HG03196 (cell line): ENCODE measurements at regions not wholly inside any gene's neighbourhood (a gene's known extent, or its start where the extent isn't known, plus 50 kb on each side); places are given as distances from the start of the nearest gene placed in this dataset.
"Not testable (repeated sequence)": the region's sequence is repeated elsewhere in the genome, so short reads cannot be mapped to it uniquely, and the experiment has no call there.

ENCODE experiments used
- ATAC-seq: cut with Tn5 transposase; IDR thresholded peaks from one replicate; pipeline ENCODE4 v1.9.1; 2021; ENCODE audit not compliant: unreplicated experiment

DNA sequence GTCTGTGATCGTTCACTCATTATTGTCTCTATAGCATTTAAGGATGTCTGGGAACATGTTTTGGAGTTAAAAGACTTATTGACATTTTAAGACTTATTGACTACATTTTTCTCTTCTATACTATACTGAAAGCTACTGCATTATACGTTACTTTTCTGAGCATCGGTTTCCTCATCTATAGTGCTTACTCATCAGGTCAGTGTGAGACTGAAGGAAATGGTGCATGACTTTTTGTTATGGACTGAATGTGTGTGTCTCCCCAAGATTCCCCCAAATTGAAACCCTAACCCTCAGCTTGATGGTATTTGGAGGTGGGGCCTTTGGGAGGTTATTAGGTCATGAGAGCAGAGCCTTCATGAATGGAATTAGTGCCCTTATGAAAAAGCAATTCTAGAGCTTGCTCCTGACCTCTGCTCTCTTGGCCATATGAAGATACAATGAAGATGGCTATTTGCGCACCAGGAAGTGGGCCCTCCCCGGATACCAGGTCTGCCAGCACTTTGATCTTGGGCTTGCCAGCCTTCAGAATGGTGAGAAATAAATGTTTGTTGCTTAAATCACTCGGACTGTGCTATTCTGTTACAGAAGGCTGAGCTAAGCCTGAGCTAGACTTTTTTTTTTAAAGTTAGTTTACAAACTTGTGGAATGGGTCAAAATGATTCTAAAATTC, 243.7 kb upstream of the RREB1 start:
- ATAC-seq = no peak

DNA sequence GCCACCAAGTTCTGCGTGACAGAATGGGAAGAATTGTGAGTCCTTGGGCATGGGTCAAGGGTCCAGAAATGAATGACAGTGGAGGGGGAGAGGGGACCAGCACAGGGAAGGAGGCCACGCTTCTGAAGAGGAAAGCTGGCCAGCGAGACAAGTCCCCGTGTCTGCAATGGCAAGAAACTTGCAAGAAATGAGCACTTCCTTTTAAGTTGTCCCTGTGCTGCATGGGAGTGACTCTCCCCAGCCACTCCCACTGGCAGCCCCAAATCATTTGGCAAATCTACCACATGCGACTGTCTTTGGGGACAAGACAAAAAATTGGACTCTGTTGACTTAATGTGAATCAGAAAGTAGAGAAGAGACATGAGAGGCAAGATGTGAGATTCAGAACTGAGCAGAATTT, 242.2 kb upstream of the RREB1 start:
- ATAC-seq = no peak

DNA sequence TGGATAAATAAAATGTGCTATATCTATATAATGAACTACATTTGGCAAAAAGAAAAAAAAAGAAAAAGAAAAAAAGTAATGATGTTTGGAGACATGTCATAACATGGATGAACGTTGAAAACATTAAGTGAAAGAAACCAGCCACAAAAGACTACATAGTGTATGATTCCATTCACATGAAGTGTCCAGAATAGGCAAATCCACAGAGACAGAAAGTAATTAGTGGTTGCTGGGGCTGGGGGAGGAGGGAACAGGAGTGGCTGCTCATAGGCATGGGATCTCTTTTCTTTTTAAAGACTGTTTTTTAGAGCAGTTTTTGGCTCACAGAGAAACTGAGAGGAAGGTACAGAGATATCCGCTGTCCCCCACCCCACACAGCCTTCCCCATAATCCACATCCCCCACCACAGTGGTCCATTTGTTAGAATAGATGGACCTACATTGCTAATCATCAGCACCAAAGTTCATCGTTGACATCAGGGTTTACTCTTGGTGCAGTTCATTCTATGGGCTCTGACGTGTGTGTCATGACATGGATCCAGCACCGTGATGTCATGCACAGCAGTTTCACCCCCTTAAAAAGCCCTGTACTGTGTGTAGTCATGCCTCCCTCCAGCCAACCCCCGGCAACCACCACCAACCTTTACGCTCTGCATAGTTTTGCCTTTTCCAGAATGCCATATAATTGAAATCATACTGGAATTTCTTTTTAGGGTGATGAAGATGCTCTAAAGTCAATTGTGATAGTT, 240.9 kb upstream of the RREB1 start:
- no peak for ATAC-seq

GRCh38 chr6:6867404-6867799, 240.4 kb upstream of the RREB1 start:
- no peak for ATAC-seq

DNA sequence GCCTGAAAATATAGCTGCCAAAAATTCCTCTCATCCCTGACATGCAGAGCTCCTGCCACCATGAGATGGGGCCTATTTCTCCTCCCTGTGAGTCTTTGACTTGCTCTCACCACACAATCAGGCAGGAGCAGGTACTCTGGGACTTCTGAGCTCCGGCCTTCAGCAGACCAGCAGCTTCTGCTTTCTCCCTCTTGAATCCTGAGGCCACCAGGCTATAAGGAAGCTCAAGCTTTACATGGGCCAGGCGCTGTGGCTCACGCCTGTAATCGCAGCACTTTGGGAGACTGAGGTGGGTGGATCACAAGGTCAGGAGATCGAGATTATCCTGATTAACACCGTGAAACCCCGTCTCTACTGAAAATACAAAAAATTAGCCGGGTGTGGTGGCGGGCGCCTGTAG, 238.7 kb upstream of the RREB1 start:
- no peak for ATAC-seq

GRCh38 chr6:6870921-6871320, 236.8 kb upstream of the RREB1 start:
- ATAC-seq = no peak

DNA sequence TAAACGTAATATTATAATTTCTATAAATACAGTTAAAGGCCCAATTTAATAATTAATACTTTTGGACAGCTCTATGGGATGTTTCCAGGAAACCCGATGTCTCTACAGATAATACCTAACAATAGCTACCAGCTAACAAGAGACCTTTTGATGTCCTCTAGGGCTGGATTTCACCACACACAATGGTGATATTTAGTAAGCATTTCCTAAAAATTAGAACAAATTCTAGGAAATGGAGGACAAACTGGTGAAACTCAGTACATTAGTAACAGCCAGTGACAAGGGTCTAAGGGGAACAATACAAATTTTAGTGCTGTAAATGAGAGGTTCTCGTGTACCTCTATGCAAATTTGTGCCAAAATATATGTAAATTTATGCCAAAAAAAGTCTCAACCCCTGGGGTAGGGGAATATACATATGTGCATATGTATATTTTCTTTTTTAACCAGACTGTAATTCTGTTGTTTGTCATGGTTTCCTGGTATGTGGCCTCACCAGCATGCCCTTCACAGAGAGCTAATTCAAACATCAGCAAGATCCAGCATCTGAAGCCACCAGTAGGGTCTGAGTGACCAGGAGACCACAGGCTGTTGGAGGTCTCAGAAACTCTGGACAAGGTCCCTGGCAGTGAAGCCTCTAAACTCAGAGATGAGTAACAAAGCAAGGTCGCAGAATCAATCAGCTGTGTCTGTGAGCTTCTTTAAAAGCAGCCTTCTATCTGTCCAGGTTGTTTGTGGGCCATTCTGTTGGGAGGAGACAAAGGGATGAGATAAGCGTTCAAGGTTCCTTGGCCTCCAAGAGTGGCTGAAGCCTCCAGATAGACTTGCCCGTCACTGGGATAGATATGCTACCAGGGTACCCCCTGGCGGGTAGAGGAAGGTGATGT, 235.1 kb upstream of the RREB1 start:
- ATAC-seq = no peak

DNA sequence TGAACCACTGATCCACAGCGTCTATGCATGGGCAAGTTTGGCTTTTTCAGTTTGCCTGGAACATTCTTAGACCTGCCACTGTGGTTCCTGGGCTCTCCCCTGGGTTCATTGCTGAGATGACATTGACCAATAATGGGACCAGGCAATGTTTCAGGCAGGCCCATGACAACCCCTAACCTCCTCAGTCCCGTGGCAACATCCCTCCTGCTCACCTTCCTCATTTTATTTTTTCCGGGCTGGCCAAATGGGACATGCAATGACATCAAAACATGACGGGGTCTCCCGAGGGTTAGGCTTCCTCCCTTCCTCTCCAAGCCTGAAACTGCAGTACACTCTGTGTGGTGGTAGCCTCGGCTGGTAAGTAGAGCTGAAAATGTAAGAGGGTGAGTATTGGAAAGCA, 234.0 kb upstream of the RREB1 start:
- ATAC-seq = no peak

- ATAC-seq = no peak
Observed at GRCh38 chr6:6875818-6876470, 231.8 kb upstream of the RREB1 start.

DNA sequence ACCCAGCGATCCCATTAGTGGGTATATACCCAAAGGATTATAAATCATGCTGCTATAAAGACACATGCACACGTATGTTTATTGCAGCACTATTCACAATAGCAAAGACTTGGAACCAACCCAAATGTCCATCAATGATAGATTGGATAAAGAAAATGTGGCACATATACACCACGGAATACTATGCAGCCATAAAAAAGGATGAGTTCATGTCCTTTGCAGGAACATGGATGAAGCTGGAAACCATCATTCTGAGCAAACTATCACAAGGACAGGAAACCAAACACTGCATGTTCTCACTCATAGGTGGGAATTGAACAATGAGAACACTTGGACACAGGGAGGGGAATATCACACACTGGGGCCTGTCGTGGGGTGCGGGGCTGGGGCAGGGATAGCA, 230.0 kb upstream of the RREB1 start:
- not testable (repeated sequence) for ATAC-seq

- ATAC-seq = no peak
Observed at GRCh38 chr6:6878887-6879585, 228.7 kb upstream of the RREB1 start.

- ATAC-seq = not testable (repeated sequence)
Observed at GRCh38 chr6:6879586-6879974, 228.2 kb upstream of the RREB1 start.

DNA sequence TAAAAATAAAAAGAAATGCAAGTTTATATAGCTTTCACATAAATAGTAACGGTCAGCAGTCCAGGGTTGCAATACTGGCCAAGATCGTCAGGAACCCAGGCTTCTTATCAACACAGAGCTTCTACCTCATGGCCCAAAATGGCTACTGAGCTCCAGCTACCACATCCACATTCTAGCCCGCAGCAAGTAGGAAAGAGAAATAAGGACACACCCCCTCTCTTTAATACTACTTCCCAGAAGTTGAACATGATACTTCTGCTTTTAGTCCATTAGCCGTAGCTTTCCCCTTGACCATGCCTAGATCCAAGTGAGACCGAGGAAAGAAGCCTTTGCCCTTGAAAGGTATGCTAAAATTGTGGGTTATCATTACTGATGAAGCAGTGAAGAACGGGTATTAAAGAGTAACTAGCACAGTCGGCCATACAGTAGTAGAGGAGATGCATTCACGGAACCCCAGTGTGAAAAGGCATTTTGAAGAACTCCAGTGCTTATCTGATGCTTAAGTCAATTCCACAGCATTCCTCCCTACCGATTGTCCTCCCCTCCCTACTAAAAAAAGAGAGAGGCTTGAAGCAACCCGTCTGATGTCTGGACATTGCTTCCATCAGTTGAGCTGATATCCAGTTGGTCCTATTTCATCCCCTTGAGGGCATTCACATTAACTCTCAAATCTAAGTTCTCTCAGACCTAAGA, 226.9 kb upstream of the RREB1 start:
- ATAC-seq = no peak

DNA sequence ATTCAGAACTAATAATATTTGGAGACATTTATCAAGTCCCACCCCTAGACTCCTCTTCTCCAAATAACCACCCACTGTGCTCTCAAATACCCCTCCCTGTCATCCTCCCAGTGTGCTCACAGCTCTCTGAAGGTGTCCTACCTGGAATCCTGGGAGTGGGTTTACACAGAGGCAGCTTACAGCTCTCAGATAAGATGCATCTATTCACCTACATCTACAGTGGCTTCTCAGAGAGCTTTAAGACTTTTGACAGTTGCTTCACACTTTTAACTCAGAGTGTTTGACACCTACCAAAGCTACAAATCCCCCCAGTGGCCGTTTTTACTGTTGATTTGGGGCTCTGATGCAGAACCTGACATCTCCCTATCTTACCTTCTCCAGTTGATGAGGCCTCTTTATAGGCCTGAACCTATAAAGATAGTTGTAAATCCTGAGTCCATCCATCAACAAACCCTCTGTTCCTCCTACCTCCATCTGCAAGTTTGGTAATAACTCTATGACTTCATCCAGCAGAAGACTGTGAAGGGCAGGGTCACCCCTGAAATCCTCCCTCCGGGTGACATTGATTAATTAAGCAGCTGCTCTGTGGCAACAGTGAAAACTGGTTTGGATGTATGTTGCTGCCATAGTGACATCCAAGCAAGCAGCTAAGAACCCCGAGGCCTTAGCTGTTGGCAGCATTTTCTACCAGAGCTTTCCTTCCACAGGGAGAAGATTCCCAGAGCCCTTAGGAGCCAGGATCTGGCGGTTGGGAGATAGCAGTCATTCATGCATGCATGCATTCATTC, 226.1 kb upstream of the RREB1 start:
- ATAC-seq = no peak

GRCh38 chr6:6882592-6882991, 225.2 kb upstream of the RREB1 start:
- ATAC-seq = no peak

DNA sequence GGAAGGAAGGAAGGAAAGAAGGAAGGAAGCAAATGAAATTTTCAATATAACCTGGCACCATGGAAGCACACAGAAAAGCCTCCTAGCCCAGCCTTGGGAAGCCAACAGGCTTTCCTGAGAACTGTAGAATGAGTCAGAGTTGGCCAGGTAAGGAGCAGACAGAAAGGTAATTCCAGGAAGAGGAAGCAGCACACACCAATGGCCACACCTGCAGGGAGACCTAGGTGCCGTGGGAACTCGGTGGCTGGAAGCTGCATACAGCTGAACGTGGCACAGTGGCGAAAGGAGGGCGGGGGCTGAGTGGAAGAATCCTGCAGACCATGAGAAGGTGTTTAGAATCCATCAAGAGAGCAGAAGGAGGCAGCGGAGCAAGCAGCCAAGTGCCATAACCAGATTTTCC, 224.8 kb upstream of the RREB1 start:
- ATAC-seq = no peak

GRCh38 chr6:6884193-6884627, 223.6 kb upstream of the RREB1 start:
- ATAC-seq = no peak

- no peak for ATAC-seq
Observed at GRCh38 chr6:6884916-6885315, 222.8 kb upstream of the RREB1 start.

- ATAC-seq = no peak
Observed at GRCh38 chr6:6885521-6886170, 222.1 kb upstream of the RREB1 start.
